ENCODE measurements at regions not wholly inside any gene's neighbourhood (a gene's known extent, or its start where the extent isn't known, plus 50 kb on each side); places are given as distances from the start of the nearest gene placed in this dataset.

- no TSS peak for BruUV-seq (replicated peaks)
- Histone ChIP-seq H2AFZ (ENCODE audit: low read depth, low read length, poor library complexity, severe bottlenecking) (no peak overlapping the region), H3K36me3 (ENCODE audit: control insufficient read depth in 1 of 2, insufficient read depth in 2 of 2, low read length in 2 of 2) (no peaks in the 10 kb centered on the region), H3K79me2 (ENCODE audit: insufficient read depth, low read length) (no peaks in the 10 kb centered on the region), H3K9me3 (ENCODE audit: control insufficient read depth in 1 of 2, insufficient read depth in 1 of 2, low read depth in 1 of 2, low read length in 2 of 2) (no peaks in the 10 kb centered on the region), H3K9ac (ENCODE audit: low read length) (no peak overlapping the region), H3K4me1 (ENCODE audit: control insufficient read depth in 1 of 2, insufficient read depth in 2 of 2, low read length in 2 of 2) (no peaks in the 10 kb centered on the region), H3K9me2 (ENCODE audit: insufficient read depth) (no peaks in the 10 kb centered on the region), H3K27me3 (ENCODE audit: insufficient read depth, low read length) (0 out of 2 replicates have a peak, but pooled peaks cover 19% of the 10 kb centered on the region), H3K27ac (ENCODE audit: low read depth, low read length) (no peak overlapping the region), H3K4me2 (ENCODE audit: low read length) (no peak overlapping the region), H3K4me3 (replicated peaks in 1 of 2; ENCODE audit: low read depth in 1 of 2, low read length in 2 of 2) (no peak overlapping the region), H4K20me1 (ENCODE audit: insufficient read depth) (no peaks in the 10 kb centered on the region)
- TF ChIP-seq POLR2AphosphoS5 (IDR thresholded peaks at IDR 0.05; ENCODE audit: low read depth, low read length) (no peak), ATF3 (IDR thresholded peaks at IDR 0.05) (no peak), SP1 (IDR thresholded peaks at IDR 0.05; ENCODE audit: low read depth) (no peak), ZFX (IDR thresholded peaks at IDR 0.05) (no peak), REST (IDR thresholded peaks at IDR 0.05; ENCODE audit: low read depth) (no peak)
- TF ChIP-seq, protein P1, sequence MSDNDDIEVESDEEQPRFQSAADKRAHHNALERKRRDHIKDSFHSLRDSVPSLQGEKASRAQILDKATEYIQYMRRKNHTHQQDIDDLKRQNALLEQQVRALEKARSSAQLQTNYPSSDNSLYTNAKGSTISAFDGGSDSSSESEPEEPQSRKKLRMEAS (IDR thresholded peaks at IDR 0.05) = no peak
- POLR2A ChIA-PET = no interaction called here
- DNase-seq (ENCODE audit: low read depth, low spot score) (no peak), ATAC-seq (no peak)
- intact Hi-C loops (cut with micrococcal nuclease) = no loop called here
- CTCF ChIA-PET = no interaction called here
- RAD21 ChIA-PET (ENCODE audit: low non-redundant PET in 1 of 2, low total read pairs in 2 of 2, uncharacterized antibody in 2 of 2, unreplicated experiment in 2 of 2) = no interaction called here
Measured at GRCh38 chr12:115255257-115255656, 571.3 kb upstream of the TBX3 start.

- CTCF ChIA-PET = no interaction called here
- Histone ChIP-seq H2AFZ (ENCODE audit: low read depth, low read length, poor library complexity, severe bottlenecking) (no peak overlapping the region), H3K9ac (ENCODE audit: low read length) (no peak overlapping the region), H3K27ac (ENCODE audit: low read depth, low read length) (no peak overlapping the region), H3K4me3 (replicated peaks in 1 of 2; ENCODE audit: low read depth in 1 of 2, low read length in 2 of 2) (no peak overlapping the region), H3K9me2 (ENCODE audit: insufficient read depth) (no peaks in the 10 kb centered on the region), H3K27me3 (ENCODE audit: insufficient read depth, low read length) (0 out of 2 replicates have a peak, but pooled peaks cover 12% of the 10 kb centered on the region), H3K4me2 (ENCODE audit: low read length) (no peak overlapping the region), H3K79me2 (ENCODE audit: insufficient read depth, low read length) (no peaks in the 10 kb centered on the region), H3K36me3 (ENCODE audit: control insufficient read depth in 1 of 2, insufficient read depth in 2 of 2, low read length in 2 of 2) (no peaks in the 10 kb centered on the region), H3K4me1 (ENCODE audit: control insufficient read depth in 1 of 2, insufficient read depth in 2 of 2, low read length in 2 of 2) (no peaks in the 10 kb centered on the region), H4K20me1 (ENCODE audit: insufficient read depth) (no peaks in the 10 kb centered on the region), H3K9me3 (ENCODE audit: control insufficient read depth in 1 of 2, insufficient read depth in 1 of 2, low read depth in 1 of 2, low read length in 2 of 2) (no peaks in the 10 kb centered on the region)
- BruUV-seq (replicated peaks) = no TSS peak
- TF ChIP-seq JUND (IDR thresholded peaks at IDR 0.05) (no peak), ZFX (IDR thresholded peaks at IDR 0.05) (no peak), ELF1 (IDR thresholded peaks at IDR 0.05; ENCODE audit: borderline replicate concordance, low read depth) (no peak), ZBTB33 (IDR thresholded peaks at IDR 0.05; ENCODE audit: extremely low read depth, insufficient replicate concordance, low read length) (no peak), RAD21 (IDR thresholded peaks at IDR 0.05; ENCODE audit: low read depth) (no peak), POLR2A (IDR thresholded peaks at IDR 0.05; ENCODE audit: borderline replicate concordance, extremely low read depth, insufficient read depth, insufficient read length) (no peak), ZNF274 (IDR thresholded peaks at IDR 0.05; ENCODE audit: low read depth, low read length) (no peak), FOSL1 (IDR thresholded peaks at IDR 0.05; ENCODE audit: low read depth) (no peak), EGR1 (IDR thresholded peaks at IDR 0.05; ENCODE audit: low read depth) (no peak), ATF3 (IDR thresholded peaks at IDR 0.05) (no peak), POLR2AphosphoS5 (IDR thresholded peaks at IDR 0.05; ENCODE audit: low read depth, low read length) (no peak)
- intact Hi-C loops (cut with micrococcal nuclease) = no loop called here
- RAD21 ChIA-PET (ENCODE audit: low non-redundant PET in 1 of 2, low total read pairs in 2 of 2, uncharacterized antibody in 2 of 2, unreplicated experiment in 2 of 2) = no interaction called here
- no peak for DNase-seq (ENCODE audit: low read depth, low spot score)
- ATAC-seq = no peak
- POLR2A ChIA-PET = no interaction called here
Measured at GRCh38 chr12:115253049-115253448, 569.1 kb upstream of the TBX3 start.

All from HCT116 (cell line).